ENCODE measurements at regions not wholly inside any gene's neighbourhood (a gene's known extent, or its start where the extent isn't known, plus 50 kb on each side); places are given as distances from the start of the nearest gene placed in this dataset.
"Not testable (repeated sequence)": the region's sequence is repeated elsewhere in the genome, so short reads cannot be mapped to it uniquely, and the experiment has no call there.

- WGBS (ENCODE audit: missing lambda C conversion rate): 60% methylated on average over 3 of the region's 3 CpGs
- ATAC-seq (no peak), FAIRE-seq (no peak), DNase-seq (ENCODE audit: low read depth in 1 of 2, low spot score in 1 of 2) (no peak)
- no peak overlapping the region for H3K27ac ChIP-seq
- TF ChIP-seq FOSB (CRISPR knock-in tag; IDR thresholded peaks at IDR 0.05) (no peak), CEBPB (IDR thresholded peaks at IDR 0.05) (no peak), ZNF302 (CRISPR knock-in tag; IDR thresholded peaks at IDR 0.05) (no peak), MAFK (IDR thresholded peaks at IDR 0.05; ENCODE audit: partially characterized antibody) (no peak), HOXB5 (CRISPR knock-in tag; IDR thresholded peaks at IDR 0.05) (no peak), JUNB (IDR thresholded peaks at IDR 0.05) (no peak), REST (IDR thresholded peaks at IDR 0.05) (no peak), POLR2AphosphoS2 (conservative IDR thresholded peaks at IDR 0.05; ENCODE audit: low read length) (no peak), NR3C1 (IDR thresholded peaks at IDR 0.05) (no peak)
- TF ChIP-seq, protein P1, sequence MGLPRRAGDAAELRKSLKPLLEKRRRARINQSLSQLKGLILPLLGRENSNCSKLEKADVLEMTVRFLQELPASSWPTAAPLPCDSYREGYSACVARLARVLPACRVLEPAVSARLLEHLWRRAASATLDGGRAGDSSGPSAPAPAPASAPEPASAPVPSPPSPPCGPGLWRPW (IDR thresholded peaks at IDR 0.05): no peak
- no peaks in the 10 kb centered on the region for H3K4me1 ChIP-seq
- POLR2A ChIA-PET: no interaction called here
- no peaks in the 10 kb centered on the region for H3K9me3 ChIP-seq
- H3K4me3 ChIP-seq: no peak overlapping the region
- H3K4me2 ChIP-seq: no peak overlapping the region
- CTCF ChIA-PET: no interaction called here
Observed at GRCh38 chr6:156587751-156588301, 189.4 kb upstream of the ARID1B start.

DNA sequence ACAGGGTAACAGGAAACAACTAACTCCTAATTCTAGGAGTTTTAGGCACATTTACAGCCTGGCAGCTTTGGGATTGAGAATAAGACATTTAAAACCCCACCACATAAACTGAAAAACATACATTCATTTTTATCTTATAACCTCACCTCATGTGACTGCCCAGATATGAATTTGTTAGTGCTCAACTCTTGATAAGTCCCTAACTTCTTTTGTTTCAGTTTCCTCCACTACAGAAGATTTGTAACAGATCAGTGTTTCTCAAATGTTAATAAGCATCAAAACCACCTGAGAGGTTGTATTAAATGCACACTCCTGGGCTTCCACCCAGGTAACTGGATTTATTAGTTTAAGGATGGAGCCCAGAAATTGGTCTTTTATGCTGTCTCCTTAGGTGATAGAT is 190.1 kb upstream of the ARID1B start:
- Histone ChIP-seq H3K4me3 (no peak overlapping the region), H3K4me1 (no peaks in the 10 kb centered on the region), H3K9me3 (no peaks in the 10 kb centered on the region), H3K27ac (no peak overlapping the region), H3K4me2 (no peak overlapping the region)
- TF ChIP-seq HEYL (CRISPR knock-in tag; IDR thresholded peaks at IDR 0.05): no peak
- no peak for TF ChIP-seq KDM1A (IDR thresholded peaks at IDR 0.05; ENCODE audit: low read depth)
- no peak for ATAC-seq
- POLR2A ChIA-PET: no interaction called here
- CTCF ChIA-PET: no interaction called here
- no peak for FAIRE-seq
- DNase-seq (ENCODE audit: low read depth in 1 of 2, low spot score in 1 of 2): no peak

- DNase-seq (ENCODE audit: low read depth in 1 of 2, low spot score in 1 of 2) (no peak), FAIRE-seq (no peak), ATAC-seq (no peak)
- Histone ChIP-seq H3K4me1 (no peaks in the 10 kb centered on the region), H3K9me3 (no peaks in the 10 kb centered on the region), H3K27ac (no peak overlapping the region), H3K4me2 (no peak overlapping the region), H3K4me3 (no peak overlapping the region)
- WGBS (ENCODE audit: missing lambda C conversion rate): 24% methylated on average over 3 of the region's 3 CpGs
- no peak for TF ChIP-seq RCOR1 (IDR thresholded peaks at IDR 0.05; ENCODE audit: low read depth, low read length)
- no peak for TF ChIP-seq HOXB13 (CRISPR knock-in tag; IDR thresholded peaks at IDR 0.05; ENCODE audit: low read depth)
- TF ChIP-seq JUN (IDR thresholded peaks at IDR 0.05): no peak
- no peak for TF ChIP-seq ZNF302 (CRISPR knock-in tag; IDR thresholded peaks at IDR 0.05)
- no peak for TF ChIP-seq FOSL2 (IDR thresholded peaks at IDR 0.05)
- no peak for TF ChIP-seq FOSL2 (CRISPR knock-in tag; IDR thresholded peaks at IDR 0.05)
- no peak for TF ChIP-seq EHMT2 (IDR thresholded peaks at IDR 0.05; ENCODE audit: low read depth)
- no peak for TF ChIP-seq HOXB5 (CRISPR knock-in tag; IDR thresholded peaks at IDR 0.05)
- no peak for TF ChIP-seq KDM5A (IDR thresholded peaks at IDR 0.05)
- no peak for TF ChIP-seq POLR2AphosphoS2 (conservative IDR thresholded peaks at IDR 0.05; ENCODE audit: low read length)
- ChIA-PET CTCF (interaction anchor here (0.6 kb wide), 1 partner anchor 1000 kb away, joined by 3 read pairs; no protein-coding TSS in a partner anchor), POLR2A (no interaction called here)
Observed at GRCh38 chr6:156585859-156586258, 191.3 kb upstream of the ARID1B start.

- H3K27ac ChIP-seq; POLR2A ChIA-PET; H3K4me3 ChIP-seq; H3K4me2 ChIP-seq; CTCF ChIA-PET; H3K4me1 ChIP-seq; DNase-seq (ENCODE audit: low read depth in 1 of 2, low spot score in 1 of 2); ATAC-seq; FAIRE-seq; H3K9me3 ChIP-seq: not testable (repeated sequence)
- 0% methylated on average over 4 of the region's 4 CpGs for WGBS (ENCODE audit: missing lambda C conversion rate)
Observed at GRCh38 chr6:156584121-156584520, 193.1 kb upstream of the ARID1B start.

Measured in A549 (cell line).